Iris pigment epithelial cell (primary cell): ENCODE measurements at regions not wholly inside any gene's neighbourhood (a gene's known extent, or its start where the extent isn't known, plus 50 kb on each side); places are given as distances from the start of the nearest gene placed in this dataset.

Experiments used
- DNase-seq: peaks from one replicate; pipeline ENCODE4 v3.0.0-alpha.2; 2011; ENCODE audit warnings: low read depth

DNA sequence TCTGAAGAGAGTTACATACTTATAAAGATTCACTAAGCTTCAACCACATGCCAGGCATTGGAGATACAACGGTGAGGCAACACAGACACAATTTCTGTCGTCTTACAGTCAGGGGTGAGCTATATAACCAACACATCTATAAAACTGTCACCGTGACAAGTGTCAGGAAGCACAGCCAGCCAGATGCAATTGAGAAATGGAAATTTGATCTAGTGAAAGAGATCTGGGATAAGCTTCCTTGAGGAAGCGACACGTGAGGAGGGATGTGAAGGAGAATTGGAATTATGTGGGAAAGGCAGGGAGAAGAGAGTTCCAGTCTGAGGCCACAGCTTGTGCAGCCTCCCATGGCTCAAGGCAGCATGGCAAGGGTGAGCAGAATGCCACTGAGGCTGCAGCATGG, 50.9 kb upstream of the ZNF354B start:
- DNase-seq: no peak

DNA sequence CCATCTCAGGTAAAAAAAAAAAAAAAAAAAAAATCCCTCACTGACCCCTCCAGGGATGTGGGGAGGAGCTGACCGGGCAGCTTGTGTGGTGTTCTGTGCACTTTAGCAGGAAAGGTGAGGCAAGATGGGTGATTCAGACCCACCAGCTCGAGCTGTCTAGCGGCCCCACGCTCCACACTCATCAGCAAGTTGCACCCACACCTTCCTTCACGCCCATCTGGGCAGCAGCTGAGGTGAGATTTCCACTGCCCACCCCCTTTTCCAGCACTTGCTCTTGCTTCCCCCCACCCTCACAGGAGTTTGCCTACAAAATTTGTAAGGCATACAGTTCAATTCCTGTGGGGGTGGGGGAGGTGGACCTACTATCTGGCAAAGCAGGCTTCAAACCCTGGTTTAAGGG, 58.7 kb upstream of the ZNF354B start:
- no peak for DNase-seq

DNA sequence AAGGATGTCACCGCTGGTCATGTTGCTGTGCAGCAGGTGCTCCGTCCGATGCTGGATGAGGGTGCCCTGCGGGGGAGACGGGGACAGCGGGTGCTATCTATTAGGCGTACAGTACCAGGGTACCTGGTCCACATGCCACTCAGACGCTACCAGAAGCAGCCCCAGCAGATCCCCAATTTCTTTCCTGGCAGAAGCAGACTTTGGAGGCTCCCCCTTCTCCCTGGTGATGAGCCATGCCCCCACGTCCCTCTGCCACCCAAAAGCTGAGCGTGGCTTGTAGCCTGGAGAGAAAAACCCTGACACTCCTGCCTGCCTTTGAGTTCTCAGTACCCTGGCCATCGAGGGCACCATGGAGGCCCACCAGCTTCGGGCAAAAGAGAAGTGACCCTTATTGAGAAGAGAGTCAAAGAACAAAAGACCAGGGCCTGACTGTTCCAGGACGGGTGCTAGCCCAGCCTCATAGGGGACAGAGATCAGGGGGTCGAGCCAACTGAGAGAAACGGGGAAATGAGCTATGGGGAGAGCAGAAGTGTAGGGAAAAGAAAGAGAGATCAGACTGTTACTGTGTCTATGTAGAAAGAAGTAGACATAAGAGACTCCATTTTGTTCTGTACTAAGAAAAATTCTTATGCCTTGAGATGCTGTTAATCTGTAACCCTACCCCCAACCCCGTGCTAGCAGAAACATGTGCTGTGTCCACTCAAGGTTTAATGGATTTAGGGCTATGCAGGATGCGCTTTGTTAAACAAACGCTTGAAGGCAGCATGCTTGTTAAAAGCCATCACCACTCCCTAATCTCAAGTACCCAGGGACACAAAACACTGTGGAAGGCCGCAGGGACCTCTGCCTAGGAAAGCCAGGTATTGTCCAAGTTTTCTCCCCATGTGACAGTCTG, 62.0 kb upstream of the ZNF354B start:
- no peak for DNase-seq

DNA sequence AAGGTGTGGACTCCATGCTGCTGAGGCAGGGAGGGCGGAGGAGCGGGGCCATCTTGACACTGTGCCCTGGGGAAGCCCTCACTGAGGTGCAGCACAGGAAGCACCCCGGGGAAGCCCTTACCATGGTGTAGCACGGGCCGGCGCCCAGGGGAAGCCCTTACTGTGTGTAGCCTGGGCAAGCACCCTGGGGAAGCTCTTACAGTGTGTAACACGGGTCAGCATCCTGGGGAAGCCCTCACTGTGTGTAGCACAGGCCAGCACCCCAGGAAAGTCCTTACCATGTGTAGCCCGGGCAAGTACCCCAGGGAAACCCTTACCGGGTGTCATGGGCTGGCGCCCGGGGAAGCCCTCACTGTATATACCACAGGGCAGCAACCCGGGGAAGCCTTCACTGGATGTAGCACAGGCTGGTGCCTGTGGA, 62.6 kb upstream of the ZNF354B start:
- no peak for DNase-seq

DNA sequence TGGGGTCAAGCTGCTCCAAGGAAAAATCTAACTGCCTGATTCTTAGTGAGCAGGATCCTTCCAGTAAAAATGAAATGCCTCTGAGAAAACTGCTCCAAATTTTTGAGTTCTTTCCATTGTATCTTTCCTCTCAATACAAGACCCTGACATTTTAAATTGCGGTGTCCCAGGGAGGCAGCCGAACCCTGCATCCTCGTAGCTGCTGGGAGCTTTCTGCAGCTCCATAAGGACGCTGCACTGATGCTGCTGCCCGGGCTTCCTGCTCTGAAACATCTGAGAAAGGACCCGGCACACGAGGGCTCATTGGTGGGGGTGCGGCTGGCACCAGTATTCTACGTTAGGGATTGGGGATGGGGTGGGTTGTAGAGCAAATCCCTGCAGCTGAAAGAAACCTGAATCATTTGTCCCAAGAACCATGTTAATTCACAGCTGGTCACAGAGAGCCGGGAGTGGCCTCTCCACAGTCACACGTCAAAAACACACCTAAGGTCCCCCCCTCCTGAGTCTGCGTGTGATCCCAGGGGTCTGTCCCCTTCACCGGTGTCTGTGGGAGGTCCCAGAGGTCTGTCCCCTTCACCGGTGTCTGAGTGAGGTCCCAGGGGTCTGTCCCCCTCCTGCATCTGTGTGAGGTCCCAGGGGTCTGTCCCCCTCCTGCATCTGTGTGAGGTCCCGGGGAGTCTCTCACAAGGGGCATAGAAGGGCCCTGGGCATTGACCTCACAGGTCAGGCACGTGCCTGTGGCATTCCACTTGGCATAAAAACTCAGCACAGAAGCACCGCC, 63.4 kb upstream of the ZNF354B start:
- no peak for DNase-seq

DNA sequence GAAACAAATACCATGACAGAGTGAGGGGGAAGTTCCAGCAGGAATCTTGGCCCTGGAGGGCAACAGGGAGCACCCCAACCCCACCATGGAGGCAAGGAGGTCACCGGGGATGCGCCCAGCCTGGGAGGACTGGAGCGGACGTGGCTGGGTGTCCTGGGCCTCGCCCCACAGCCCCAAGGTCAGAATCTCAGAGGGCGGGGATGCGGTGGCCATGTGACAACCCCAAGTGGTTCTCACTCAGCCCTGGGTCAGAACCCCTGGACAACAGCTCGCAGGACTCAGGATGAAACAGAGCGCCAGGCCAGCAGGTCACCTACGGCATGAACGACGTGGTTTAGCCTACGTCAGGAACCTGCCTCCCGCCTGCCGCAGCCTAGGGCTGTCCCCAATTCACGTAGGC, 64.0 kb upstream of the ZNF354A start:
- DNase-seq: no peak

DNA sequence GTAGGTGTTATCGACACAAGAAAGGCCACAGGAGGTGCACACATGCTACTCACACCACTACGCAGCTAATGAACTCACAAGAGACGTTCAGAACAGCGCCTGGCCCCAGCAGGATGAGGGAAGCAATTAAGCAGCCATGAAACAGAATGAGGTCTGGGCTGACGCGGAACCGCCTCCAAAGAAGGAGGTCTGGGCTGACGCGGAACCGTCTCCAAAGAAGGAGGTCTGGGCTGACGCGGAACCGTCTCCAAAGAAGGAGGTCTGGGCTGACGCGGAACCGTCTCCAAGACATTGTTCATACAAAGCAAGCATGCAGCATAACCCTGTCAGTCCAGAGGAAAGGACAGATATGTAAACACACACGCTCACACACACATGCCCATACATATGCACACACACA, 63.2 kb upstream of the ZNF354A start:
- DNase-seq: no peak

DNA sequence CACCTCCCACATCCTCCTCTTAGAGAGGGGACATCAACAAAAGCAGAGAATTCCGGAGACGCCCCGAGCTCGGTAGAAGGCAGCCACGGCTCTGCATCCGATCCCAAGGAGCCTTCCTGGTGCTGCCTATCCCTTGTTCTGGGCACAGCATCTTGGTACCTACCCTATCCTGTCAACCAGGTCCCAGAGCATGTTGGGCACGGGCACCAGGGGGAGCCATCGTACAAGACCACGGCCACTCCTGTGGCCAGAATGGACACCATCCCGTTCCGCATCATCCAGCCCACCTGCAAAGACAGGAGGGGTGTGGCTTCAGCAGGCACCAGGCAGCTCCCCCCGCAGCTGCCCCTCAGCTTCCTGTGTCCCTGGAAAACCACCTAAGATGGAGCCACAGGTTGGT, 62.7 kb upstream of the ZNF354A start:
- no peak for DNase-seq

DNA sequence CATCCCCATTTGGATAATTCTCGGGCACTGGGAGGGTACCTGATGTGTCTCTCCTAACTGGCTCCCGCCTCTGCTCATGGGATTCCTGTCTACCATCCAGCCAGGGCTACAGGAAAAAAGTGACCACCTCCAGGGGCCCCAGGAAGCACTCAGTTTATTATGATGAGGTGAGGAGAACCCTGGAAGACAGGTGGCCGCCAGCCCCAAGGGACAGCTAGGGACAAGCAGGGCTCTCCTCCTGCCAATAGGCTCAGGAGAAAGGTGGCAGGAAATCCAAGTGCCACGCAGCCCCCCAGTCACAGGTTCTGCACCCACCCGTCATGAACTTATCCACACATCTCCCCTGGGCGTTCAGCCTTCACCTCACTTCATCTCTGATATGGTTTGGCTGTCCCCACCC, 61.5 kb upstream of the ZNF354A start:
- DNase-seq: no peak

DNA sequence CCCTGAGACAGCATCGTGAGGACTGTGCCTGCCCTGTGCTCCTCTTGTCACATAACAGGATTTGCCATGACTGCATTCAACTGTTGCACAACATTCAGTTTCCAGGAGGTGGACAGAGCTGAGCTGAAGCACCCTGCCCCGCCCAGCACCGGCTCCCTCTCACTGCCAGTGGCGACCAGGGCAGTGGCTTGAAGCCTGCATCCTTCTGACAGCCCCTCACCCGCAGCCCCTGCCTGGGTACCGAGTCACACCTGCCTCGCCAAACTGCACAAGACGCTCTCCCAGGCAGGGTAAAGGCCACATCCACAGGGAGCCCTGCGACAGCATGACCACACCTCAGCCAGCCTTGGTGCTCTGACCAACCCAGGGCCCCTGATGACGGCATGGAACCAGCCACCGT, 59.9 kb upstream of the ZNF354A start:
- peak; percentile 10 for DNase-seq

DNA sequence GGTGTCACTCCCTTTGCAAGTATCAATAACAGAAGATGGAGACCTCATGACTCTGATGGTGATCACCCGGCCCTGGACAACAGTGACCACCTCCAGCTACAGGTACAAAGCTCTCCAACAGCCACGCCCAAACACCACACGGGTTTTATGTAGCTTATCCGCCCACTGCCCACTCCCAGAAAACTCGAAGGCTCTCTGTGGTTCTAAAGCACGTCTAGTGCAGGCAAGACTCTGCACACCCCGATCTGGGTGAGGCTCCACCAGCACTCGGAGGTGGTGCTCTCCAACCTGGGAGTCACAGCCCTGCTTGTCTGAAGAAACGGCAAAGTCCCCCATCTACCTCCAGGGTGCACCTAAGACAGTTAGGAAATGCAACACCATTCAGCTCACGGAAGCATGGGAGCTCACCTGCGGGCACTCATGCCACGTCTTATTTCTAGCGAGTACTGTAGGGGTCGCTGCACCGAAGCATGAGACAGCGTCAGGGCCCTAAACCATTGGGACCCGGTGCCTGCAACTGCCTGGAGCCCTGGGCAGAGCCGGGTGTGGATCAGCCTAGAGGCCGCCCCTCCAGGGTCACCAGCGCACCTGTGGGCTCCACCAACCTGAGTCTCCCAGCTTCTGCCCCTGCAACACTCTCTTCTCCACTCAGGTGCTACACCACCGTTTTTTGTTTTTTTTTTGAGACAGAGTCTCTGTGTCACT, 58.1 kb upstream of the ZNF354A start:
- no peak for DNase-seq

DNA sequence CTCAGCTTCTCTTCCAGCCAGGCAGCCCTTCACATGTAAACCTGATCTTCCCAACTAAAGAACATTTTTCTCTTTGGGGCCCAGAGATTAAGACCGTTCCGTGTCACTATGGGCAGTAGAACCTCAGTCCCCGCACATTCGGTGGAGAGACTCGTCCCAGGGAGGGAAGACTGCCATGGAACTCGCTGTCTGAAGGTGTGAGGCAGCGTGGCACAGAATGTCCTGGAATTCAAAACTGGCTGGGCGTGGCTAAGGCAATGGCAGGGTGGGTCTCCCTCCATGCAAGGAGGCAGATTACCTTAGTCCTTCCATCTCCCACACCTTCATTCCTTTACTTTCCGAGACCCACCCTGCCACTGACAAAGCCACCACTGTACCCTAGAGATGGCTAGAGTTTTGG, 57.4 kb upstream of the ZNF354A start:
- DNase-seq: no peak

DNA sequence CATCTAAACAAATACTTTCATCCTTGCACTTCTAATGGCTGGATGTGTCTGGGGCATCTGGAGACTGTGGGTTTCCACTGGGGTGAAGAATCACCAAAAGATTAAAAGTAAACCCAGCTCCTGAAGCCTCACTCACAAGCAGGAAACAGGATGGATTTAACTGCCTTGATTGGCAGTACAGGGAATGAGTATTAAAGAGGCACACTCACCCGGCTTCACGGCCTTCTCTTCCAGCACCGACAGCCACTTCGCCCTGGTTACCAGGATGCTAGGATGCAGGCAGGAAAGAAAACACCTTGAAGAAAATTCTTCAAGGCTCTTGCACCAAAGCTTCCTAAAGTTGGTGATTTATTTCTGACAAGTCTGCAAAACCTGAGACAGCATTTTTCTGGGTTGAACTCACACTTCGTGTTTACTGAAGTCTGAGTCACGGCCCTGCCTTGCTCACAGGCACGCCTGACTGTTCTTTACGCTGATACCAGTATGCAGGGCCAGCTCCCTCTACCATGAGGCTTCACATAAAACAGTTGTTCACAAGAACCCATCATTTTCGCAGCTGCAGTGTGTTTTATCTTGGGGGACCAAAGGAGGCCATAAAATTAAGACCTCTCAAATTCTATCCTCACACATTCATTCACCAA, 56.5 kb upstream of the ZNF354A start:
- peak; percentile 82 for DNase-seq

DNA sequence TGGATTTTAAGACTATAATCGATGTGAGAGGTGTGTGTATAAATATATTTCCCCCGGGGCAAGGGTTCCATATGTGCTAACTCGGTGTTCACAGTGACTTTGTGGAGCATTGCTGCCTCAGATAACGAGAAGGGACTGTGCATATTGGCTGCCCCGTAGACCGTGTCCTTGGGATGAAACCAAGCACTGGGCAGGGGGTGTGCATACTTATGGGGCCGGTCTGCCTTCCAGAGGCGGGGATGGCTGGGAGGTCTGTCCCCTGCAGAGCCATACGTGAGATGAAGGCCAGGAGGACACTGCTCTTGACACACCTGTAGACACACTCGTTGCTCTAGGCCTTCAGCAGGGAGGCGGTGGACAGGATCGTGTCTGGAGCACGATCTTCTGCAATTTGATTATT, 56.0 kb upstream of the ZNF354A start:
- no peak for DNase-seq

DNA sequence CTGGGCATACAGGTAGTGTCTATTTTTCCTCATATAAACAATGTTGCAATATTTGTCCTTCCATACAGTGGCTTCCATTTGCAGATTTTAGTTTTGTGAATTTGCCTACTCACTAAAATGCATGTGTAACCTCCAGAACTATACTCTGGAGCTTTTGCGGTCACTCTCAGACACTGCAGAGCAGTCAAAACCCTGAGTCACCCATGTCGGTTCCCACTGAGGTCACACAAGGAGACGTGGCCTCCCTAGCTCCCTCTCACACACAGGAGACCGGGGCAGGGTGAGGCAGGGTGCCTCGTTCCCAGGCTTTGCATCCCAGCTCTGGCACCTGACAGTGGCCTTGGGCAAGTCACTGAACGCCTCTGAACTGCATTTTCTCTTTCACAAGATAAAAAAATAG, 55.5 kb upstream of the ZNF354A start:
- DNase-seq: no peak

DNA sequence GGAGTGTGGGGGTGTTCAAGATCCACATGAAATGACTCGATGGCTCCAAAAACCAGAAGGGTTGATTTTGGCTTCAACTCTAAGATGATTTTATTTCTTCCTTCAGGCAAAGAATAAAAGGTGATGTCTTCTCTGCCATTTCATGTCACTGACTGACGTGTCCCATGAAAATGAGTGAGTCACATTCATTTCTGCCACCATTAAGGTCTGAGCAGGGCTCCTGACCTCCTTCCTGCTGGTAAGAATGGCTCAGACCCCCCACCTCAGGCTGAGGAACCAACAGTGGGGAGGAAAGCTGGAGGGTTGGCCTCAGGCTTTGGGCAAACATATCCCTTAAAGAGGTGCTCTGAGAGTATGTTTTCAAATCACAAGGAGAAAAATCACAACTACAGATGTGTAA, 53.9 kb upstream of the ZNF354A start:
- DNase-seq: no peak

DNA sequence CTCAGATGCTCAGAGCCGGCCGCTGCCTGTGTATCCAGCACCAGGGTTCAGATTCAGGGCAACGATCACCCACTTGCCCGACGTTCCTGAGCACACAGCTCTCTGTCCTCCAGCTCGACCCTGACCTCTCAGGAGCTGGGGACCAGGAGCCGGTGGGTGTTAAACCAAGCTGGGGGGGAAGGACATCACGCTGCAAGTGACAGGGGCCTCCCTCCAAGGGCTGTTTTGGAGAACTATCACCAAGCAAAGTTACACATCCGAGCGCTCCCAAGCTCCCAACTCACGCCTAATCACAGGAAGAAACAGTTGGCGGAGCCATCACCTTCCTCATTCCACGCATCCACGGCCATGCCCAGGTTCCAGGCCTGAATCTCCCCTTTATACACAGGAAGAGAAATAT, 51.5 kb upstream of the ZNF354A start:
- DNase-seq: no peak

DNA sequence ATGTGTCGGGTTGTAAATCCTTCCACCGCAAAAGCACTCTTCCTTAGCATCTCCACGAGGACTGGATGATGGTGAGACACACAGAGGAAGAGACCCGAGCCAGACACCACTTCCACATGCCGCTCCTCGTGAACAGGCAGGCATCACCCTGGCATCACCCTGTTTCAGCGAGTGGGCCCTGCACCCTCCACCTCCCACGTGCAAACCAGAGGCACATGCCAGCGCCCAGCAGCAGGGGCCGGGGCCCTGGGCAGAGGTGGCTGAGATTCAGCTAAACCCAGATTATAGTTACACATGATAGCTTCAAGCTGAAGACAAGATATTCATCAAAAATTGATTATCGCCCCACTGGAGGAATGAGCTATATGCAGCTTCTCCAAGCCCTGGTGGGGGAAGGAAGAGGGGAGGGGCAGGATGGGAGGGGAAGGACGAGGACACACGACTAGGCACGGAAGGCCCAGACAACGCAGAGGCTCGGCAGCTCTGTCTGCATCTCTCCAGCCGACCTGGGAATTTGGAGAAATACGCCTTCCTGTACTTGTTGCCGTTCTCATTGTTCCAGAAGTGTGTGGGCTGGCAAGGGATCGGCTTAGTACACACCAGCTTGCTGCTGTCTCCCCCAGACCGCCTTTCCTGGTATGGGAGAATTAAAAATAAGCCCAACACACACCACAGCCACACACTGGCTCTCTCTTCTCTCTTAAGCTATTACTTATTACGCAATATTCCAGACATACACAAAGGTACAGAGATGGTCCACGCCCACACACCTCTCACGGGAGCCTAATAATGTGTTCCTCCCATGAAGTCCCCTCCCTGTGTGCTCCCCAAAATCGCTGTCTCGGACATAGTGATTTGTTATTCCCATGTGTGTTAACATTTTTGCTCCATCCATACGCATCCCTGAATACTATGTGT, 50.4 kb upstream of the ZNF354A start:
- no peak for DNase-seq
